GM12891 (cell line): ENCODE measurements at regions not wholly inside any gene's neighbourhood (a gene's known extent, or its start where the extent isn't known, plus 50 kb on each side); places are given as distances from the start of the nearest gene placed in this dataset.
A peak's percentile ranks its signal among the peaks of the same experiment; 100 is the strongest.

ENCODE experiments used
- POLR2A ChIP-seq: IDR thresholded peaks from 2 replicates; pipeline ENCODE4 v1.6.1; 2011; ENCODE audit warnings: low read depth, low read length, control low read depth
- POLR2AphosphoS5 ChIP-seq: IDR thresholded peaks from 2 replicates; pipeline ENCODE4 v1.6.1; 2011; ENCODE audit warnings: low read depth, low read length, control low read depth
- SPI1 ChIP-seq: IDR thresholded peaks from 2 replicates; pipeline ENCODE4 v1.6.1; 2011; ENCODE audit warnings: low read depth, low read length, control low read depth

DNA sequence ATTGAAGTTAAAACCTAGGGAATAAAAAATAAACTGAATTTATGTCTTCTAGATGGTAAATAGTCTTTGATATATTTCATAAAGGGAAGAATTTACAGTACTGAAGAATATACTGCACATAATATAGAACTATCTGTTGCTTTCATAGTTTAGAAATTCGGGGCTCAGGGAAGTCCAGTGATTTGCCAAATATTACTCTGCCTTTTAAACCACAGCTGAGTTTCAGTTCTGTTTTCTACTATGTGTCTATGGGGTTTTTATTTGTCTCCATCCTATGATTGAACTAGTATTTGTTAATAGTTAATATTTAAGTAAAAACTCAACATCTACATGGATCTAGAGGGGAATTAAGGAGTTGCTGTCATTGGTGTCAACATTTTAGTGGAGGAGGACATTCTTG, 715.0 kb upstream of the CDH8 start:
- TF ChIP-seq SPI1 (peak; percentile 92), POLR2AphosphoS5 (no peak), POLR2A (no peak)
